Astrocyte (in vitro differentiated cells and primary cell): ENCODE measurements at regions not wholly inside any gene's neighbourhood (a gene's known extent, or its start where the extent isn't known, plus 50 kb on each side); places are given as distances from the start of the nearest gene placed in this dataset.

Source experiments
- DNase-seq: peaks from one replicate; pipeline ENCODE4 v3.0.0-alpha.2; 2010; ENCODE audit warnings: low read depth
- FAIRE-seq: peaks from 2 replicates; lab custom pipeline; 2011; peaks lifted over from hg19 to GRCh38; lab: Jason Lieb, UNC
- H2AFZ ChIP-seq: 2 replicates; pipeline ENCODE4 v1.6.0; 2012; ENCODE audit warnings: low read depth, low read length, inconsistent platforms
- H3K27ac ChIP-seq: 2 replicates; pipeline ENCODE4 v1.5.1; 2011; ENCODE audit warnings: low read depth, low read length, inconsistent platforms
- H3K27me3 ChIP-seq: 2 replicates; pipeline ENCODE4 v1.6.0; 2011; ENCODE audit warnings: low read length, inconsistent platforms; ENCODE audit not compliant: insufficient read depth
- H3K36me3 ChIP-seq: 2 replicates; pipeline ENCODE4 v1.5.1; 2011; ENCODE audit warnings: low read length, inconsistent platforms; ENCODE audit not compliant: insufficient read depth
- H3K4me1 ChIP-seq: 2 replicates; pipeline ENCODE4 v1.5.1; 2011; ENCODE audit warnings: low read length, inconsistent platforms; ENCODE audit not compliant: insufficient read depth
- H3K4me2 ChIP-seq: 2 replicates; pipeline ENCODE4 v1.6.0; 2012; ENCODE audit warnings: low read length, inconsistent platforms
- H3K4me3 ChIP-seq: 2 replicates; pipeline ENCODE4 v1.5.1; 2011; ENCODE audit warnings: low read depth, mild to moderate bottlenecking, low read length, inconsistent platforms; ENCODE audit not compliant: insufficient read depth
- H3K79me2 ChIP-seq: 2 replicates; pipeline ENCODE4 v1.6.0; 2012; ENCODE audit warnings: mild to moderate bottlenecking, low read length, inconsistent platforms; ENCODE audit not compliant: insufficient read depth
- H3K9ac ChIP-seq: 2 replicates; pipeline ENCODE4 v1.6.0; 2012; ENCODE audit warnings: mild to moderate bottlenecking, low read length, inconsistent platforms
- H3K9me3 ChIP-seq: 2 replicates; pipeline ENCODE4 v1.5.1; 2012; ENCODE audit warnings: low read depth, mild to moderate bottlenecking, low read length, inconsistent platforms; ENCODE audit not compliant: insufficient read depth
- H4K20me1 ChIP-seq: 2 replicates; pipeline ENCODE4 v1.6.0; 2012; ENCODE audit warnings: low read length, inconsistent platforms; ENCODE audit not compliant: insufficient read depth
- H3K27ac Mint-ChIP-seq: one replicate; pipeline ENCODE4 v1.8.0; 2021; ENCODE audit warnings: mild to moderate bottlenecking, mixed read lengths; ENCODE audit not compliant: unreplicated experiment
- H3K27me3 Mint-ChIP-seq: one replicate; pipeline ENCODE4 v1.8.0; 2021; ENCODE audit warnings: low read depth, mixed read lengths; ENCODE audit not compliant: unreplicated experiment
- H3K36me3 Mint-ChIP-seq: one replicate; pipeline ENCODE4 v1.8.0; 2021; ENCODE audit warnings: low read depth, mixed read lengths; ENCODE audit not compliant: unreplicated experiment
- H3K4me1 Mint-ChIP-seq: one replicate; pipeline ENCODE4 v1.8.0; 2021; ENCODE audit warnings: low read depth, mixed read lengths; ENCODE audit not compliant: unreplicated experiment
- H3K4me3 Mint-ChIP-seq: one replicate; pipeline ENCODE4 v1.8.0; 2021; ENCODE audit warnings: mild to moderate bottlenecking, moderate library complexity, mixed read lengths; ENCODE audit not compliant: unreplicated experiment
- H3K9me3 Mint-ChIP-seq: one replicate; pipeline ENCODE4 v1.8.0; 2021; ENCODE audit warnings: mild to moderate bottlenecking, mixed read lengths; ENCODE audit not compliant: unreplicated experiment
- CTCF ChIP-seq: IDR thresholded peaks from 2 replicates; pipeline ENCODE4 v1.5.1; 2011; ENCODE audit warnings: low read depth, mild to moderate bottlenecking, inconsistent platforms, low read length, moderate library complexity; ENCODE audit not compliant: insufficient read depth
- EZH2 ChIP-seq: IDR thresholded peaks from 2 replicates; pipeline ENCODE4 v1.6.1; 2012; ENCODE audit warnings: mild to moderate bottlenecking, low read length, inconsistent platforms; ENCODE audit not compliant: insufficient read depth

GRCh38 chr15:87345961-87346360 is 910.6 kb downstream of the NTRK3 start:
- FAIRE-seq (no peak), DNase-seq (no peak)
- Histone ChIP-seq H3K4me1 (peaks cover 6% of the 10 kb centered on the region), H3K9ac (no peak overlapping the region), H3K9me3 (no peaks in the 10 kb centered on the region), H3K79me2 (no peaks in the 10 kb centered on the region), H3K4me2 (no peak overlapping the region), H3K4me3 (no peak overlapping the region), H2AFZ (no peak overlapping the region), H3K27ac (no peak overlapping the region), H3K27me3 (no peaks in the 10 kb centered on the region), H3K36me3 (no peaks in the 10 kb centered on the region), H4K20me1 (no peaks in the 10 kb centered on the region)
- H3K27ac Mint-ChIP-seq: no peak overlapping the region
- H3K9me3 Mint-ChIP-seq: no peaks in the 10 kb centered on the region
- H3K36me3 Mint-ChIP-seq: no peaks in the 10 kb centered on the region
- no peak overlapping the region for H3K4me3 Mint-ChIP-seq
- TF ChIP-seq CTCF: no peak
- TF ChIP-seq EZH2: no peak
- H3K4me1 Mint-ChIP-seq: peaks cover 3% of the 10 kb centered on the region
- H3K27me3 Mint-ChIP-seq: no peaks in the 10 kb centered on the region

GRCh38 chr15:87343966-87344365 is 912.6 kb downstream of the NTRK3 start:
- Histone ChIP-seq H4K20me1 (no peaks in the 10 kb centered on the region), H3K79me2 (no peaks in the 10 kb centered on the region), H3K4me1 (peaks cover 5% of the 10 kb centered on the region), H2AFZ (no peak overlapping the region), H3K9me3 (no peaks in the 10 kb centered on the region), H3K4me3 (no peak overlapping the region), H3K27ac (no peak overlapping the region), H3K9ac (no peak overlapping the region), H3K27me3 (no peaks in the 10 kb centered on the region), H3K4me2 (no peak overlapping the region), H3K36me3 (no peaks in the 10 kb centered on the region)
- Mint-ChIP-seq H3K9me3 (no peaks in the 10 kb centered on the region), H3K36me3 (no peaks in the 10 kb centered on the region), H3K4me1 (no peaks in the 10 kb centered on the region), H3K4me3 (no peak overlapping the region), H3K27me3 (no peaks in the 10 kb centered on the region), H3K27ac (no peak overlapping the region)
- DNase-seq (no peak), FAIRE-seq (no peak)
- TF ChIP-seq CTCF: no peak
- TF ChIP-seq EZH2: no peak

GRCh38 chr15:87340370-87340769 is 916.2 kb downstream of the NTRK3 start:
- H2AFZ ChIP-seq: no peak overlapping the region
- H3K4me1 ChIP-seq: no peaks in the 10 kb centered on the region
- H3K4me3 Mint-ChIP-seq: no peak overlapping the region
- H4K20me1 ChIP-seq: no peaks in the 10 kb centered on the region
- no peak for FAIRE-seq
- no peaks in the 10 kb centered on the region for H3K36me3 ChIP-seq
- H3K79me2 ChIP-seq: no peaks in the 10 kb centered on the region
- H3K27me3 Mint-ChIP-seq: no peaks in the 10 kb centered on the region
- no peak overlapping the region for H3K9ac ChIP-seq
- H3K4me1 Mint-ChIP-seq: no peaks in the 10 kb centered on the region
- no peaks in the 10 kb centered on the region for H3K27me3 ChIP-seq
- H3K9me3 ChIP-seq: no peaks in the 10 kb centered on the region
- no peak for TF ChIP-seq EZH2
- TF ChIP-seq CTCF: no peak
- no peaks in the 10 kb centered on the region for H3K9me3 Mint-ChIP-seq
- DNase-seq: no peak
- H3K4me2 ChIP-seq: no peak overlapping the region
- H3K27ac Mint-ChIP-seq: no peak overlapping the region
- no peaks in the 10 kb centered on the region for H3K36me3 Mint-ChIP-seq
- no peak overlapping the region for H3K4me3 ChIP-seq
- no peak overlapping the region for H3K27ac ChIP-seq
